ENCODE measurements at regions not wholly inside any gene's neighbourhood (a gene's known extent, or its start where the extent isn't known, plus 50 kb on each side); places are given as distances from the start of the nearest gene placed in this dataset.

- no peak for TF ChIP-seq CTCF (IDR thresholded peaks at IDR 0.05 in 4 of 5, conservative IDR thresholded peaks at IDR 0.05 in 1 of 5)
- TF ChIP-seq POLR2A (IDR thresholded peaks at IDR 0.05): no peak
These were observed 154.4 kb downstream of the TUSC7 start for GRCh38 chr3:116863822-116864589.

All from gastrocnemius medialis (tissue), 4 donors.